DMS79 (cell line): ENCODE measurements at regions not wholly inside any gene's neighbourhood (a gene's known extent, or its start where the extent isn't known, plus 50 kb on each side); places are given as distances from the start of the nearest gene placed in this dataset.

Experiments
- DNase-seq: peaks from one replicate; lab custom pipeline; 2025; lab: John Stamatoyannopoulos, UW

DNA sequence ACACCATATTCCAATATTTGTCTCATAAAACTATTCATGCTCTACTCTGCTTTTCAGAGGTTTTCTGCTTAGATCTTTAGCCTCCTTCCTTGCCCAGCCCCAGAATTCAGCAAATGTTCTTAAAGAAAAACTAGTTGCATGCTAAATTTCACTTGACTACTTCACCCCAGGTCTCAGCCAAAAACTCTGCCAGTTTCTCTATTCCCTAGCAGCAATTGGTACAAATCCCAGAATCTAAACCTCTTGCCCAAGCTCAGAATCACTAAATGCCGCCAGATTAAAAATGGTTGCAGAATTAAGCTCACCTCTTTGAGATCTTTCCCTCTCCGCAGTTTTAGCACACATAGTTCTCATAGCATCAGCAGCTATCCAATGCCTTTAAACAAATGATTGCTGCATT, 331.2 kb upstream of the SMARCA2 start:
- no peak for DNase-seq

- no peak for DNase-seq
Observed at GRCh38 chr9:1698991-1699390, 316.2 kb upstream of the SMARCA2 start.

DNA sequence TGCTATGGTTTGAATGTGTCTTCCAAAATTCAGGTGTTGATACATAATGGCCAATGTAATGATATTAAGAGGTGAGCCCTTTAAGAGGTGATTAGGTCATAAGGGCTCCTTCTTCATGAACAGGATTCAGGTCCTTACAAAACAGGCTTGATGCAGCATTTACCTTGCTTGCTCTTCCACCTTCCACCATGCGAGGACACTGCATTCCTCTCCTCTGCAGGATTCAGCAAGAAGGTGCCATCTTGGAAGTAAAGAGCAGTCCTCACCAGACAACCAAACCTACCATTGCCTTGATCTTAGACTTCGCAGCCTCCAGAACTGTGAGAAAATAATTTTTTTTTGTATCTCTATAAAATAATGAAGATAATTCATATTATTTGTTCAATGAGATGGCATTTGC, 314.0 kb upstream of the SMARCA2 start:
- DNase-seq = no peak

GRCh38 chr9:1702701-1703100, 312.4 kb upstream of the SMARCA2 start:
- DNase-seq = no peak

DNA sequence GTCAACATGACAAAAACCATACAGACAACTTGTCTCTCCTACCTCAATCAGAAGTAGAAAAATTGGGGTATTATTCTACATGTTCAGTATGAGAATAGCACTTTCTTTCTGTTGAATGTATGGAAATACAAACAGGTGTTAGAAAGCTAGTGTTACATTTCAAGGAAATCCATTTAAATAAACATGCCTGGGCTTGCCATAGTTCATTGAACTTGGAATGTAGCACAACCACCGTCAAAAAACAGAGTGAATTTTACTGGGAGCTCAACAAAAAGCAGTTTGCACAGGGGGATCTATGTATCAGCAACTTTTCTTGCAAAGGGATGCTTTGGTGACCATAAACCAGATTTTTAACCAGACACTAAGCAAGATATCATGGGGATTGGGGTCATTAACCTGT, 307.9 kb upstream of the SMARCA2 start:
- DNase-seq = no peak

- no peak for DNase-seq
Observed at GRCh38 chr9:1708219-1708618, 306.9 kb upstream of the SMARCA2 start.

GRCh38 chr9:1709347-1709746, 305.8 kb upstream of the SMARCA2 start:
- DNase-seq = no peak

DNA sequence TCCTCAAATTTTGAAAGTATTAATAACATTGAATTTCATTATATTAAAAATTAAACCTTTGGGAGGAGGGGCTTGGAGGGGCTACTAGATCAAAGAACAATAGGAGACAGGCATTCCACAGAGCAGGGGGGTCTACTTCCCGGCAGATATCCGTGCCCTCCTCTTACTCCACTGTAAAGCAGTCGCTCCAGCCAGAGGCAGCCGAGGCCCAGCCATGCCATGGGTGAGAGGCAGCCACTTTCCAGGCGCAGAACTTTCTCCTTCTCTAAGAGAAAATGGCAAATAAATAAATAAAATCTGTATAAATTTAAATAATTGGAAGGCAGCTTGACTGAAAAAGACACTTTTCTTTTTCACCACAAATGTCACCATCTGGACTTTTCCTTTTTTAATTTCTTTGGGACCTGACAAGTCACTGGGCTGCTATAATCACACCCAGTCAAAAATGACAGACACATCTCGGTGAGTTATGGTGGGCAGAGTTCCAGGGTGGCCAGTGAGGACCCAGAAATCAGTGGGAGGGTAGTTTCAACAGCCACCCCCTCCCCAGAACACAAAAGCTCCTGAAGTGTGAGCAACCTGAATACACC, 302.2 kb upstream of the SMARCA2 start:
- DNase-seq = no peak

GRCh38 chr9:1713841-1714240, 301.3 kb upstream of the SMARCA2 start:
- DNase-seq = no peak

DNA sequence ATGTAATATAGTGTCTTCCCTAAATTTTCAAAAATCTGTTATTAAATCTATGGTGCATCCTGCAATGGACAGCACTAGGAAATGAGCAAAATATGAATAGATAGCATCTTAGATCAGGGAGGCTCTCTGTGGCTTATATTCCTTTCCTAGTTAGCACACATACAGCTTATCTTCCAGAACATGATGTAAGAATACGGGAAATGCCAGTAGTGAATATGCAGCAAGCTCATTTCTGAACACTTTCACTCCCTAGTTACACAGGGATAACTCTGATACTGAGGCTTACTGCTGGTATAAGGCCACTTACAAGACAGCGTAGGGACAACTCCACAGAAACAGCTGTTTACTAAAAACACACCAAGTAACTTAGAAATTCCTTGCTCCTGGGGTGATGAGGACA, 297.3 kb upstream of the SMARCA2 start:
- no peak for DNase-seq

DNA sequence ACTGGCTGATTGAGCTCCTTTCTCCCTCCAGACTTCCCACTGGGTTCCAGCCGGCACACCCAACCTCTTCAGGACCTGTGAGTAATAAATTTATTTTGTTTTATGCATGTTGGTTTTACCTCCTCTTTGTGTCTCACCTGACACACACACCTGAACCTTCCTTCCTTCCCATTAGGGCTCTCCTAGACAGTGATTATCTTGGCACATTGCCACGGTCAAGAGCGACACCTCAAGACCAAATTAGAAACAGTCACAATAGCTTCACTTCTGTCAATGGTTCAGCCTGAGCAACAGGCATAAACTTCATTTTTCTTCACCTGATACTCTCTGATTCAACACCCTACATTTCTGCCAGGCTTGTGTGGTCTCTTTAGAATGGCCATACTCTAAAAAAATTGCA, 296.3 kb upstream of the SMARCA2 start:
- DNase-seq = no peak

GRCh38 chr9:1721196-1721595, 294.0 kb upstream of the SMARCA2 start:
- DNase-seq = no peak

- no peak for DNase-seq
Observed at GRCh38 chr9:1722404-1722803, 292.7 kb upstream of the SMARCA2 start.

DNA sequence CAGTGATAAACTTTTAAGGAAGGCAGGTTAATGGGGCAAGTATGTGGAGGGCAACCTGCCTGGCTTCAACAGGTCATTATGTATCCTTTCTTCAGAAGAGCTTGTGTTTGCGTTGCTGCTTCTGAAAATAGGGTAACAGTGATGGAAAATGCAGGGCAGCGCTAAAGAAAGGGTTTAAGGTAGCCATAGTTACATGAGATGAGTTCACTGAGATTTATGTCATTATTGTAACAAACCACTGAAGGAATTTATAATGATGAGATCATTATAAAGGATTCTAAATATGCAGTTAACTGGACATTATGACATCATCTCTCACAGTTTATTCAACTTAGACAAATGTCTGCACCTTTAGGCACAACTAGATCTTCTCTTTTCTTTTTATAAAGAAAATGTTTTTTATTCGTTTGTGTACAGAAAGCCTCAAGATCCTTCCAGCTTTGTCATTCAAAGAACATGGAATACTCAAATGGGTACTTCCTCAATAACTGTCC, 291.6 kb upstream of the SMARCA2 start:
- DNase-seq = no peak

DNA sequence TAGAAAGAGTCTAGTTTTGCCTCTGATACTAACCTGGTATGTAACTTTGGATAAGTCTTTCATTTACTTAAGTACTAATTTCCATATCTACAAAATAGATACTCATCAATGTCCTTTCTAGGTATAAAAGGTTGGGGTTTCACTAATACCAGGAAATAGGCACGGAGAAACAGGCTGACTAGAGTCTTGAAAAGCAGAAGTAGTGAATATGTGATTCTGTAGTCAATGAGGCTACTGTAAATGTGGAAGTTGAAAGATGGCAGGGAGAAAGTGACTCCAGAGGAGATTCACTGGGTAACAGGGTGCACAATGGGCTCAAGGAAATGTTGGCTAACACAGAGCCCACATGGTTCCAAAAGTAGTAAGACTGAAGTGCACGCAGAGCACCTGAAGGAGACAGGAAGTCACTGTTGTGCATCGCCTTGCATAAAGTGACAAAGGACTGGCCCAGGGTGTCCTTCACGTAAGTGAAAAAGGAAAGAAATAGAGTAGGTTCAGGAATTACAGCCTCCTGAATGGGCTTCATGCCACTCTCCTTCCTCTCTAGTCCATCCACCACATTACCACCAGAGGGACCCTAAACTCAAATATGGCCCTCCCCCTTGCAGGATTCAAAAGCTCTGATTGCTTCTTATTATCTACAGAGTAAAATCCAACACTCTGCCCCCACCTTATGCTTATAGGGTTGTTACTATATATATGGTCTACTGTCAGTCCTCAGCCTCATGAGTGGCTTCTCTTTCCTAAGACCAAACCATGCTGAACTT, 288.0 kb upstream of the SMARCA2 start:
- DNase-seq = no peak

- no peak for DNase-seq
Observed at GRCh38 chr9:1729631-1730030, 285.5 kb upstream of the SMARCA2 start.

- no peak for DNase-seq
Observed at GRCh38 chr9:1732670-1733069, 282.5 kb upstream of the SMARCA2 start.

DNA sequence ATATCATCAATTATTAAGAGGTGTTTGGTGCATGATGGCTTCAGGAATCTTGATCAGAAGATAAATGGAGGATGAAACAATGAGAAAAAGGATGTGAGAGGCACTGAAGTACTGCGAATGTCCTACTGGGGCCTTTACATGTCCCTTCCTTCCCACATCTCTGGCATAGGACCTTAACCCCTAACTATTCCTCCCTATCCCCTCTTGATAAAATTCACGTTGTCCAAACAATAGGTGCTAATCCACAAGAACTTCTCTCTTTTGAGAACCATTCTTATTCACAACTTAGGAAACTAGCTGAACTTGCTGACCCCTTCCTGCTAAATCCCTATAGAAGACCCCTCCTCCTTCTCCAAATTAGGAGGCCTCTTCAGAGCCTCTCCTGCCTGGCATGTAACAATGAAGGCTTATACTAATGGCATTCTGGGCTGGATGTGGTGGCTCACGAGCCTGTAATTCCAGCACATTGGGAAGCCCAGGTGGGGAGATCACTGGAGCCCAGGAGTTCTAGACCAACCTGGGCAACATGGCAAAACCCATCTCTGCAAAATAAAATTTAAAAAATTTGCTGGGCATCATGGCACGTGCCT, 276.5 kb upstream of the SMARCA2 start:
- no peak for DNase-seq

DNA sequence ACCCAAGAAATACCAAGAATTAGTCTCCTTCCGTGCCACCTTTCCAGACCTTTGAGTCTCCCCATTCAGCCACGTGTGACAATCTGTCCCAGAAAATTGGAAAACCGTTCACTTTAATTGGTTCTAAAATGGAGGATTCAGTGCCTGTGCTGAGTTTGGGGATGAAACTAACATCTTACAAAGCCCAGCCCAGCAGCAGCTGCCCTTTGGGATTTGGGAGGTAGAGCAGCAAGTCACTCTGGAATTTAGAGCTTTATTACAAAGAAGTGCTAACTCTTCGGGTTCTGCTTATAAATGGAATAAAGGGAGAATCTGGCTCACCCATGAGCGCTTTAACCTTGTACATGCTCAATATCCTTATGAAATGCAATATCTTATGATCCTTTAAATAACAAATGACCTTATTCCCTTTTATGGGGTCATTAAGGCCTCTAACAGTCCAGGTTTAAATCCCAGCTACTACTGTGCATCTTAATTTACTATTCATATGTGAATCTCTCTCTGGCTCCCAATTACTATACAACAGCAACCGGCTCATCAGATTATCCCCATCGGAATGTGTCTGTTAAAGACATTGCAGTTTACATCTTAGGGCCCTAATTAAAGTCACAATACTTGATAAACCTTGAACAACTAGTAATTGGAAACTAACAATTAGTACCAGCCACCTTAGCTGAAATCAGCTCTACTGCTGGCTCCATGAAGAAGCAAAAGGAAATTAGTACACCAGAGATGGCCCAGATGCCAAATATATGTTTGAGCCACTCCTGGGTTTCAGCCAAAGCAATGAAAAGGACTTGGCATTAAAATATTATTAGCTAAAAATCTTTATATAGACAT, 271.8 kb upstream of the SMARCA2 start:
- DNase-seq = no peak

GRCh38 chr9:1745980-1746379, 269.2 kb upstream of the SMARCA2 start:
- no peak for DNase-seq

GRCh38 chr9:1747417-1747967, 267.7 kb upstream of the SMARCA2 start:
- DNase-seq = no peak

- DNase-seq = no peak
Observed at GRCh38 chr9:1748407-1748806, 266.7 kb upstream of the SMARCA2 start.
